HG03565 (cell line): ENCODE measurements at regions not wholly inside any gene's neighbourhood (a gene's known extent, or its start where the extent isn't known, plus 50 kb on each side); places are given as distances from the start of the nearest gene placed in this dataset.
"Not testable (repeated sequence)": the region's sequence is repeated elsewhere in the genome, so short reads cannot be mapped to it uniquely, and the experiment has no call there.

Experiments
- ATAC-seq: cut with Tn5 transposase; IDR thresholded peaks from one replicate; pipeline ENCODE4 v1.9.1; 2021; ENCODE audit warnings: mild to moderate bottlenecking, moderate library complexity; ENCODE audit not compliant: unreplicated experiment

DNA sequence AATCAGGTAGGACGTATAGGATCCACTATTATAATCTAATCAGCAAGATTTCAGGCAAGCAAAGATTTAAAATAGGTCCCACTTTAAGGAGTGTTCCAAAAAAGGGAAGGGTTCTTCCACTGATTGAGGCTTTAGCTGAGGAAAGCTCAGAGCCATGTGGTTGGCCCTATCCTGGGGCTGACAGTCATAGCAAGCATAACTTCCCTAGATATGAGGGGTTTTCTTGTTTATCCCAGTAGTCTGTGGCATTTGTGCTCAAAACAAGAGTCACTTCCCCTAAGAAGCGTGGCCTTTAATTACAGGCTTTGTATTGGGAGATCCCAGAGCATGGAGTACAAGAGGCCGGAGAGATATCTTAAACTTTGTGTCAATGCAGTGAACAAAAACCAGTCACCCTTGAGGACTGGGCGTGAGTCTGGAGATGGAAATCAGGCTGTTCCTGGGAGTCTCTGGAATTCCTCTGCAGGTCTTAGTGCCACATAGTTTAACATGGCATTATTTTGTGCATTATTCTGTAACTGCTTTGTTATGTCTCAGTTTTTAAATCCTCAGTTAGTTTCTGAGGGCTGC lies 136.9 kb upstream of the FBXO11 start:
- no peak for ATAC-seq

DNA sequence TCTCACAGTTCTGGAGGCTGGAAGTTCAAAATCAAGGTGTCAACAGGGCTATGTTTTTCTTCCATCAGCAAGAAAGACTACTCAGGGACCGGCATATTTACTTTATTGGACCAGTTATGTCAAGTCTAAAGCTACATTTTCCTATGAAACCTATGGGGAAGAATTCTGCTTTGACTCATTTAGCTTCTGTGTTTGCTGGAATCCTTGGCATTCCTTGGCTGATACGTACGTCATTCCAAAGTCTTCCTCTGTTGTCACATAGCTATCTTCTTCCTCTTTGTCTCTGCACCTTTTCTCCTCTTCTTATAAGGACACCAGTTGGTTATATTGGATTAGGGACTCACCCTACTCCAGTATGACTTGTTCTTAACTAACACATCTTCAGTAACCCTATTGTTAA lies 137.4 kb upstream of the FBXO11 start:
- no peak for ATAC-seq

DNA sequence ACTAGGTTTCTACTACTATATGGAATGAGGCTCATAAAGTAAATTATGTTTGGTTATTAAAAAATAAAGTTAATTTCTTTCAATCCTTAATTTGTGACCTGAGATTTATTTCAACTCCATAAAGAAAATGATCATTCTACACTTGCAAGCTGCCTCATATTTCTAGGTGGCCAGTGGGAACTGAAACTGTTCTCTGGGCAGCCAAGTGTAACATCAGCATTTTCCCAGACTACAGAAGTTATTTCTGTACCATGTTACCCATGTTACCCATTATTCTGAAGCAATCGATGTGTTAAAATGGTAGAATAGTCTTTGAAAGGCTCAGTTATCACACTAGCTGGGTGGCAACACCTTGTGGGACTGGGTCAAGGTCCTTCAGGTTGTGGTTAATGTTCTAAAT lies 139.3 kb upstream of the FBXO11 start:
- ATAC-seq, result no peak

DNA sequence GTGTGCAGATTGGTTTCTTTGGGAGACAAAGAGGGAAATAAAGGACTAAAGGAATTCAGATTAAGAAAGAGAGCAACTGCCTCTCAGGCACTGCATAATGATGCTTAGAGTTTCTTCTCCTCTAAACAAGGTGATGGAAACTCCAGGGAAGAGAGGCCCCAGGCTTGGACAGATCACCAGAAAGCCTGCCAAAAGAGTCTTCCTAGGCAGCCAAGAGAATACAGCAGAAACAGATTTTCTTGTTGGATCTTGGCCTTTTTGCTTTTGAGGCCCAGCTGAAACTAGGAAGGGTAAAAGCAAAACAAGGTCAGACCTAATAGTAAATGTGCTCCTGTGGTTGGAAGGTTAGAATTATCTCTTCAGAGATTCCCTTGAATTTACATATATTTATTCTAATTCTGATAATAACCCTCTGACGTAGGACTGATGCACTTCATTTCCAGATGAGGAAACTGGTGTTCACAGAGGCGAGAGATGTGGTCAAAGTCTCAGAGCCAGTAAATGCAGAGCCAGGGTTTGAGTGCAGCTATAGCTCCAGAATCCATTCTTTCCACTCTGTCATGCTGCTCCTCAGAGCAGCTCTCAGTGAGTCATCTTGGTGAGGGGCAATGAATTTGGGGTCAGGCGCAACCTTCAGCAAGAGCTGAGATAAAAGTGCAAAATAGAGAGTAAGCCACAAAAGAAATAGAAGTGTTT lies 142.3 kb upstream of the FBXO11 start:
- no peak for ATAC-seq

DNA sequence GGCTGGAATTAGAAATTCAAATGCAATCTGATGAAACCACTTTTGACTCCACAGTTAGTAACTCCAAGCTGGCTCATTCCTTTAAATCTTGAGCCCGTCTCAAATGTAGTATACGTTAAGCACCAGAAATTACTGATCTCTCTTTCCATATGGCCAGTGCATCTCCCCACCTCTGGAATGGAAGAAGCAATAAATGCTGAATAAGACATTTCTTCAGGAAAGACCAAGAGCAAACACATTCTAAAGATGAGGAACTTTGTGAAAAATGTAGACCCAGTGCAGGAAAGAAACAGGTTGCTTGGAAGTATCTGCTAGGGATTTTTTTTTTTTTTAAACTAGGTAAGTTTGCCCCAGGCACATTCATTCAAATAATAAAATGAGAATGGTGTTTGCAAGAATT lies 143.1 kb upstream of the FBXO11 start:
- ATAC-seq, result no peak

DNA sequence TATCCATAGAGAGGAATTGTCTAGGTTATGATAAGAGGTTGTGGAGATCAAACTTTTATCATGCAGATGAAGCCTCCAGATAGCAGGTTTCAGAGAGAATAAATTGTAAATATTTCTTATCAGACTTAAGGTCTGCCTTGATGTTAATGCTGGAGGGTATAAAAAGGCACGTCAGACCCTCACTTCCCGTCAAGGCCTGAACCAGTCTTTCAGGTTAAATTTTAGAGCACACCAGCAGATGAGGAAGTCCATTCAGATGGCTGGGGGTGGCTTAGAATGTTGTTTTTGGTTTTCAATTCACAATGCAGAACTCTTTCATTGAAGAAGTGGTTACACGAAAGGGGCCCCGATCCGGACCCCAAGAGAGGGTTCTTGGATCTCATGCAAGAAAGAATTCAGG lies 144.4 kb upstream of the FBXO11 start:
- ATAC-seq, result no peak

DNA sequence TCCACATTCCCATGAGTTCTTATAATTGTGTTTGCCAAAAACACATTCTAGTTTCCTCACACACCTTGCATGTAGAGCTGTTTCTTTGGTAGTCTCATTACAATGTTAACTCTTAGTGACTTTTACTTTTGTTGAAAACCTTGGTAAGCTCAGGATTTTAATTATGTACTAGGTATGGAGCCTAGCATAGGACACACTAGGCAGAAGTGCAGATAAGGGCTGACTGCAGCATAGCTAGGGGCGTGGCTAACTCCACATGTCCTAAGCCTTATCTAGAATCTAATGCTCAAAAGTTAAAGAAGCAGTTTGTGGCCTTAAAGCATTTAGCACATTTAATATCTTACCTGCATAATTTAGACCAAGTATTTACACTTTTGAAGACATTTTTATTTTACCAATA lies 153.7 kb upstream of the FBXO11 start:
- no peak for ATAC-seq

DNA sequence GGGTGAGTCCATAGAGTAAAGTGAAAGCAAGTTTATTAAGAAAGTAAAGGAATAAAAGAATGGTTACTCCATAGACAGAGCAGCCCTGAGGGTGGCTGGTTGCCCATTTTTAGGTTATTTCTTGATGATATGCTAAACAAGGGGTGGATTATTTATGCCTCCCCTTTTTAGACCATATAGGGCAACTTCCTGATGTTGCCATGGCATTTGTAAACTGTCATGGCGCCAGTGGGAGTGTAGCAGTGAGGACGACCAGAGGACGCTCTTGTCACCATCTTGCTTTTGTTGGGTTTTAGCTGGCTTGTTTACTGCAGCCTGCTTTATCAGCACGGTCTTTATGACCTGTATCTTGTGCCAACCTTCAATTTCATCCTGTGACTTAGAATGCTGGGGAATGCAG lies 155.4 kb upstream of the FBXO11 start:
- not testable (repeated sequence) for ATAC-seq

DNA sequence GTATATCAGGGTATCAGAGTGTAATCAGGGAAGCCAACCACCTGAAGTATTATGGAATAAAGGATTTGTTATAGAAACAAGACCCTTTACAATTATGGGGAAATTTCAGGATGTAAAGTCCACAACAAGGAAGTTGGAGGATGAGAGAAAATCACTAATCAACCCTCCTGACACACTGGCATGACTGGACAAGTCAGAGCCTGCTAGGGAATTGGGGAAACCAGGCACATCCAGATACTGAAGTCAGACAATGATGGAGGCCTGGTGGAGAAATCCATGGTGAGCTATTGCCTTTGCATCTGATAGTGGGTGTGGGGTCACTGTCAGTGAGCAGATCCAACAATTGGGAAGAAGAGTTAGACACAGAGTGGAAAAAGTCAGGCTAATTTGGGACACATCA lies 158.8 kb upstream of the FBXO11 start:
- no peak for ATAC-seq

DNA sequence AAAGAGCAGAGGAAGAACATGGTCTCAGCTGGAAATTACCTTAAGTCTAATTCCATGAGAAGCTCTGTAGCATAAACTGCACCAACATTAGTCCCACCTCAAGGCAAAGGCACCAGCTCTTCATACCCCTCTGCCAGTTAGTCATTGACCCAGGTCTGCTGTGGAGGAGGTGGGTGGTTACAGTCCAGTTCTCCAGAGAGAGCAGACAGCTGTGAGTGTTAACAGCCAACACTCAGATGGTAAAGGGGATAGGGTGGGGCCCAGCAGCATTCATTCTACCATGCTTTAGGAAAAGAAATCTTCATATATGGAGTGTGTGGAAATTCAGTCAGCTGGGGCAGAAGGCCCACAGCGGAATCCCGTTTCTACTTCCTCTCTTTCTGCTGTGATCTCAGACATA lies 159.7 kb upstream of the FBXO11 start:
- ATAC-seq, result no peak

DNA sequence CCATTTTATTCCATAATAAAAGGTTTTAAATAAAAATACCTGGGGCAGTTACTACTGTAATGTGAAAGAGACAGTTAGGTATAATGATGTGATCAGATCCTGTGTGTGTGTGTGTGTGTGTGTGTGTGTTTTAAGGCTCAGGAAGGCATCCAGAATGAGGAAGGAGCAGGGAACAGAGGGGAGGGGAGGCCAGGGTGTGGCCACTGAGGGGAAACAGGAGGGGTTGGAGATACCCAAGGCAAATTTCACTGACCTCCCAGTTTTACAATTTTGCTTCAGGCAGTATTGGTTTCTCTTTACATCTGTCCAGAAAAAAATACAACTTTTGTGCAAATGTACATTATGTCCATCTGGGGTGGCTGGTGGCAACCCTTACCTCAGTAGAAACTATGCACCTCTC lies 163.5 kb upstream of the FBXO11 start:
- ATAC-seq, result no peak

DNA sequence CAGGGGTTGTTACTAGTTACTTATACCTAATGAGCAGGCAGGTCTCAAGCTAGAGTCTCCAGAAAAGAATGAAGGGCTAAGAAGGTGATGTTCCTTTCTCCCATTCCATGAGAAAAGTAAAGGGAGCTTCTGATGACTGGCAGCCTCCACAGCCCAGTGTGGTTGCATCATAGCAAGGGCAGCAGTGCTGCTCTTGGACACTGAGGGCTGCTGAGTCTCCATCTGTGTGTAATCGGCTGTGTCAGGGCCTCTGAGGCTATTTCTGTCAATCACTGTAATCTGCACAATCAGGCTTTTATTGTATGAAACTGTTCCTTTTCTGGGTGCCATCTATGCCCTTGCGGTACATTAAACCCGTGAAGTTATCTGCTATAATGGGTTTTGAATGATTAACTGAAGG lies 164.1 kb upstream of the FBXO11 start:
- no peak for ATAC-seq

DNA sequence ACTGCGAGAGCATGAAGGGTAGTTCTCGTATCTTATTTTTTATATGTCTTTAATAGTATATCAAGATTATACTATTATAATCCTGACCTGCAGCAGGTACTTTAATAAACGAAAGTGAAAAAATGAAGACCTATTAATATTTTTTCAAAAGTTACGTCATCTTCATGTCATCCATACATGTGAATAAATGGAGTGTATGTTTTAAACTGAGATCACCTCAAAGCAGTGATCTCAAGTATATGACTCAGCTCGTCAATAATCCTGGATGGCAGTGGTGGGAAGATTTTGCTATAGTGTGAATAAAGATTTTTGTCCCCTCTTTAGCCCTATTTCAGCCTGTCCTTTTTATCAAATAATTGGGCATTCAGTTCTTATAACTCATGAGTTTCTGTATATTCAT lies 166.3 kb upstream of the FBXO11 start:
- no peak for ATAC-seq

DNA sequence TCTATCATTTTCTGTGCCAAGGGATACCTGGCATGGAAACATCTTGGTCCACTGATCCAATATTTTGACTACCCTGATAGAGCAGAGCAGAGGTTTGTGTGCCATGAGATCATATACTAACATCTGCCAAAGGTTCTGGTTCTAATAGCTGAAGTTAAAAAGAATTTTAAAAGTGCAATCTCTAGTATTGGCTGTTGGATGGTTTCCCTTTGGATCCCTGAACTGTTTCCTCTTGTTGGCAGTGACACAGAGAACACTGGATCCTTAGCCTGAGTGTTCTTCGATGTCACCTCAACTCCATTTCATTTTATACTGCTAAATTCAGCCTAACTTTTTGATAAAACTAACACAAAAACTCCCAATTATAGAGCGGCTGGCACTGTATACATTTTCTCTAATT lies 169.3 kb upstream of the FBXO11 start:
- ATAC-seq, result no peak

DNA sequence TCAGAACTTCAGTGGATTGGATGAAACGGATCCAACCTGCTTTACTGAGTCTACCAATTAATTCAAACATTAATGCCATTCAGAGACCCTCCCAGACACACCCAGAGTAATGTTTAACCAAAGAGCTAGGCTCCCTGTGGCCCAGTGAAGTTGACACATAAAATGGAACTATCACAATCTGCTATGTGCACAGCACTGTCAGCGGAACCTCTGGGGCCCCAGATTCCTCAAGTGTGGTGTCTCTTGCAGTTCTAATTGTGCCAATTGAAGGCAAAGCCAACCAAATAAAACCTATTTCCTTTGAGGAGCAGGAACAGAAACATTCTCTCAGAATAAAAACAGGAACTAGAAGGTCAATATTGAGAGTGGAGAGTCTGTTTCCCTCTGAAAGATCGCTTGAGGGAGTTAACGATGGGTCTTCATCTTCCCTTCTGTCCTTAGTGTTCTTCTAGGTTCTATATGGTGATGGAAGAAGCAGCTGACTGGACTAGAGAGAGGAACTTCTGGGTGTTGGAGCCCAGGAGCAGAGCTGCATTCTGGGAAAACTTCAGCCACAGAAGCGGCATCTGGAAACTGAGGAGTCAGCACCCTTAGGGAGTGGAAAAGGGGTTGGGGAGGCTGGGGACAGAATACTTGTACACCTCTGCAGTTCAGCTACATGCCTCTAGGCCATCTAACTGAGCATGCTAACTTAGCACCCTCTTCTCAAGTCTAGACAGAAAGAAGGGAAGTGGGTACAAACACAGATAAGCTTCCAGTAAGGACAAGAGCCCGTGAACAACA lies 174.4 kb upstream of the FBXO11 start:
- no peak for ATAC-seq

DNA sequence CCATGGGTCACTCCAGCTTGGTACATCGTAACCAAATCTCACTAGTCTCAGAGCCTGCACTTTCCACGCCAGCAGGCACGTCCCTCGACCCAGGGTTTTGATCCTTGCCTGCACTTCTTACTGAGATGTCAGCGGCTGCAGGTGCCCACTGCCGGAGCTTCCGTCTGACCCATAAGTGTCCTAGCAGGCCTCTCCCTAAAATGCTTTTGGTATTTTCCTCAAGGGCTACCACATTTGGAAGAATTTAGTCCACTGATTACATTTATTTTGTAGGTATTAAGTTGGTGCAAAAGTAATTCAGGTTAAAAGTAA lies 175.0 kb upstream of the FBXO11 start:
- ATAC-seq, result no peak

DNA sequence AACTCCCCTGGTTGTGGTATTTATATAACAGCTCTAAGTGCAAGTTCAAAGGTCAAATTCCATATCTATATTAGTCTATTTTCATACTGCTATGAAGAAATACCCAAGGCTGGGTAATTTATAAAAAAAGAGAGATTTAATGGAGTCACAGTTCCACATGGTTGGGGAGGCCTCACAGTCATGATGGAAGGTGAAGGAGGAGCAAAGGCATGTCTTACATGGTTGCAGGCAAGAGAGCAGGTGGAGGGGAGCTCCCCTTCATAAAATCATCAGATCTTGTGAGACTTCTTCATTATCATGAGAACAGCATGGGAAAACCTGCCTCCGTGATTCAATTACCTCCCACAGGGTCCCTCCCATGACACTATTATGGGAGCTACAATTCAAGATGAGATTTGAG lies 179.6 kb upstream of the FBXO11 start:
- no peak for ATAC-seq

DNA sequence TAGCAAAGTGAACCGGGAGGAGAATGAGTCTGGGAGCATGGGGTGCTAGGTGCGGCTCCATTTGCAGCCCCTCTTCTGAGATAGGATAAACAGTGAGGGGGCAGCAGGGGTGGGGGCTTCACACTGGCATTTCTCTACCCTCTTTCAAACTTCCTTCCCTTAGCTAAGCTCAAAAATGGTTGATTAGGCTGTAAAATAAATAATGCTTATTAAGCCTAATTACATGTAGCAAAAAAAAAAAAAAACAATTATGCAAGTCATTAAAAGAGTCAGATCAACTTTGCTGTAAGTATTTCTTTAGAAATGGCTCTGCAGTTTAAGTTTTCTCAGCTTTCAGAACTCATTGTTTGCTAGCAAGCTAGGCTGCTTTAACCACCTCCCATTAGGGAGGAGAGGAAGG lies 182.7 kb upstream of the FBXO11 start:
- no peak for ATAC-seq

DNA sequence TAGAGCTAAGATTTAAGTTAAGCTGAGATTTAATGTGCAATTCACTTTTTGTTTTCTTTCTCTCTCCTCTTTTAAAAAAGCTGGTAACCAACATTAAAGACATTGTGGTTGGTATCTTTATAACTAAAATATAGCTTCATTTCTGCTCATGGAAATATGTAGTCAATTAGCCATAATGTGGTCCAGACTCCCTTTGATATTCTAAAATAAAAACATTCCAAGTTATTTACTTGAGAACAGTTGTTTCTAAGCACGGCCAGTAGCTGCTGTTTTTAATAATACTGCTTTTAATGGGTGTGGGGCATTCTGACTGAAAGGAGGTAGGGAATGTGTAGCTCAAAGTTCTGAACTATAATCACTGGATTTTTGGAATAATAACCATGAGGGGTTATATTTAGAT lies 183.3 kb upstream of the FBXO11 start:
- no peak for ATAC-seq

DNA sequence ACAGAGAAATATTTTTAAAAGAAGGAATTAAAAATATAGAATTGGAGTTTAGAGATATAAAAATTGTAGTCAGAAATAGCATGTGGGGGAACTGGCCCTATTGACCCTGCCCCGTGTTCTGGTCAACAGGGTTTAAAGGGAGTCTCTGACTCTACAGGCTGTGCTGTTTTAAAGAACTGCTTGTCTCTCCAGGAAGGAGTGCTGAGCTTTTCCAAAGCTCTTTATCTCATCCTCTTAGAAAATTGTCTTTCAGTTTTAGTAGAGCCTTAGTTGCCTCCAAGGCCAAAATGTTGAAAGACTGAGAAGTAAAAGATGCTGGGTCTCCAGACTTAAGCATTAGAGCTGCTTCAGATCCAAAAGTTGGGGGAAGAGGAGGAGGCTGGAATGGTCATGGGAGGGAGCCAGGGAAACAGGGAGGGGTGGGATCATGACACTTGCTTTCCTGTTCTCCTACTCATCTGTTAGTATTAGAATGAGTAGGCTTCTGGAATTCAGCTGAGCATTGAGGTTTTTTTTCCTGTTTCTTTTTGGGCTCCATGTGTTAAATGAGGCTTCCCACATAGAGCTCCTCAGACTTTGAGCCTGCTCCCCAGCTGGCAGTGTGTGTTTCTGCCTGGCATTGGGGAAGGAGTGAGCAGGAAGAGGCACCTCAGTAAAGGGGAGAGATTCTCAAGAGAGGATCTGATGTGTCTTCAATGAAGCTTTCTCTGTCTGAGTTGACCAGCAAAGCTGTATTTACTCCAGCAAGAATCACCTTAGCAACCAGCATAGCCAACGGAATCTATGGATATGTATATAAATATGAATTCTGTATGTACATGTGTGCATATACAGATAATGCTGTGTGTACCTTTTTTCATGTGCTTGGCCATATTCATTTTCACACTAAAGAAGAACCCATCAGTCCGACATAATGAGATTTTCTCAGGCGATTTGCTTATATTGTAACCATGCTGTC lies 186.8 kb upstream of the FBXO11 start:
- no peak for ATAC-seq

DNA sequence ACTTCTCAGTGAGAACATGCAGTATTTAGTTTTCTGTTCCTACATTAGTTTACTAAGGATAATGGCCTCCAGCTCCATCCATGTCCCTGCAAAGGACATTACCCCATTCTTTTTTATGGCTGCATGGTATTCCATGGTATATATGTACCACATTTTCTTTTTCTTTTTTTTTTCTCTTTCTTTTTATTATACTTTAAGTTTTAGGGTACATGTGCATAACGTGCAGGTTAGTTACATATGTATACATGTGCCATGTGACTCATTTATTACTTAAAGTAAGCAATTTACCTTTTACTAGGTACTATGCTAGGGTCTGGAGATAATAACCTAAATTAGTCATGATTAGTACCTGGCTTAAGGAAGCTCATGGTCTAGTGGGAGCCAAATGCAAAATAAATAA lies 190.5 kb upstream of the FBXO11 start:
- not testable (repeated sequence) for ATAC-seq
